Parathyroid adenoma (tissue), 2 donors: ENCODE measurements at regions not wholly inside any gene's neighbourhood (a gene's known extent, or its start where the extent isn't known, plus 50 kb on each side); places are given as distances from the start of the nearest gene placed in this dataset.

ENCODE experiments used
- H2AFZ ChIP-seq: fragments of 300-600 bp; sonication (generic); one replicate; pipeline ENCODE4 v1.7.0; 2017; ENCODE audit warnings: antibody characterized with exemption, mild to moderate bottlenecking
- H3K27ac ChIP-seq: fragments of 300-600 bp; sonication (generic); one replicate; pipeline ENCODE4 v1.7.0; 2017
- H3K27me3 ChIP-seq: fragments of 300-600 bp; sonication (generic); one replicate; pipeline ENCODE4 v1.7.0; 2017; ENCODE audit warnings: low read length; ENCODE audit not compliant: control insufficient read depth, insufficient read depth
- H3K36me3 ChIP-seq: fragments of 300-600 bp; sonication (generic); one replicate; pipeline ENCODE4 v1.7.0; 2017; ENCODE audit warnings: low read length; ENCODE audit not compliant: control insufficient read depth, insufficient read depth
- H3K4me1 ChIP-seq: fragments of 300-600 bp; sonication (generic); one replicate; pipeline ENCODE4 v1.7.0; 2017; ENCODE audit warnings: control low read depth
- H3K4me2 ChIP-seq: fragments of 300-600 bp; sonication (generic); one replicate; pipeline ENCODE4 v1.7.0; 2017; ENCODE audit warnings: low read length
- H3K4me3 ChIP-seq: fragments of 300-600 bp; sonication (generic); one replicate; pipeline ENCODE4 v1.7.0; 2017; ENCODE audit warnings: low read depth, low read length
- H3K79me2 ChIP-seq: fragments of 300-600 bp; sonication (generic); one replicate; pipeline ENCODE4 v1.7.0; 2017; ENCODE audit warnings: control low read depth
- H3K9ac ChIP-seq: fragments of 300-600 bp; sonication (generic); one replicate; pipeline ENCODE4 v1.7.0; 2017; ENCODE audit warnings: mild to moderate bottlenecking
- H3K9me3 ChIP-seq: fragments of 300-600 bp; sonication (generic); one replicate; pipeline ENCODE4 v1.7.0; 2017; ENCODE audit warnings: low read length; ENCODE audit not compliant: control insufficient read depth
- CTCF ChIP-seq: fragments of 300-600 bp; sonication (generic); IDR thresholded peaks from one replicate; pipeline ENCODE4 v1.7.0; 2017; ENCODE audit warnings: antibody characterized with exemption, mild to moderate bottlenecking
- donor health status: primary hyperparathyroidism.

GRCh38 chr5:113871972-113872371 lies 358.5 kb downstream of the YTHDC2 start:
- no peaks in the 10 kb centered on the region for H3K36me3 ChIP-seq
- H3K79me2 ChIP-seq = no peaks in the 10 kb centered on the region
- H3K27ac ChIP-seq = no peak overlapping the region
- no peak overlapping the region for H3K4me2 ChIP-seq
- no peak for TF ChIP-seq CTCF
- H3K9me3 ChIP-seq = no peaks in the 10 kb centered on the region
- H3K9ac ChIP-seq = no peak overlapping the region
- no peak overlapping the region for H2AFZ ChIP-seq
- H3K4me3 ChIP-seq = no peak overlapping the region
- H3K27me3 ChIP-seq = no peaks in the 10 kb centered on the region
- no peaks in the 10 kb centered on the region for H3K4me1 ChIP-seq

GRCh38 chr5:113875096-113875495 lies 361.6 kb downstream of the YTHDC2 start:
- H3K36me3 ChIP-seq = no peaks in the 10 kb centered on the region
- no peaks in the 10 kb centered on the region for H3K79me2 ChIP-seq
- no peaks in the 10 kb centered on the region for H3K9me3 ChIP-seq
- H3K4me1 ChIP-seq = no peaks in the 10 kb centered on the region
- H3K27ac ChIP-seq = no peak overlapping the region
- no peak overlapping the region for H3K9ac ChIP-seq
- no peak for TF ChIP-seq CTCF
- no peaks in the 10 kb centered on the region for H3K27me3 ChIP-seq
- no peak overlapping the region for H3K4me2 ChIP-seq
- no peak overlapping the region for H3K4me3 ChIP-seq
- H2AFZ ChIP-seq = no peak overlapping the region

- H2AFZ ChIP-seq = no peak overlapping the region
- no peak overlapping the region for H3K4me2 ChIP-seq
- H3K9ac ChIP-seq = no peak overlapping the region
- H3K27me3 ChIP-seq = no peaks in the 10 kb centered on the region
- H3K27ac ChIP-seq = no peak overlapping the region
- H3K9me3 ChIP-seq = no peaks in the 10 kb centered on the region
- TF ChIP-seq CTCF = no peak
- H3K4me1 ChIP-seq = no peaks in the 10 kb centered on the region
- no peak overlapping the region for H3K4me3 ChIP-seq
- no peaks in the 10 kb centered on the region for H3K79me2 ChIP-seq
- H3K36me3 ChIP-seq = no peaks in the 10 kb centered on the region
These were observed 378.0 kb downstream of the YTHDC2 start for GRCh38 chr5:113891491-113891890.

GRCh38 chr5:113896789-113897188 lies 383.3 kb downstream of the YTHDC2 start:
- Histone ChIP-seq H3K9ac (no peak overlapping the region), H3K4me2 (no peak overlapping the region), H2AFZ (no peak overlapping the region), H3K27me3 (no peaks in the 10 kb centered on the region), H3K4me3 (no peak overlapping the region), H3K4me1 (no peaks in the 10 kb centered on the region), H3K9me3 (no peaks in the 10 kb centered on the region), H3K27ac (no peak overlapping the region), H3K36me3 (no peaks in the 10 kb centered on the region), H3K79me2 (no peaks in the 10 kb centered on the region)
- TF ChIP-seq CTCF = no peak

GRCh38 chr5:113897748-113898147 lies 384.3 kb downstream of the YTHDC2 start:
- Histone ChIP-seq H3K4me2 (no peak overlapping the region), H2AFZ (no peak overlapping the region), H3K27ac (no peak overlapping the region), H3K27me3 (no peaks in the 10 kb centered on the region), H3K9me3 (no peaks in the 10 kb centered on the region), H3K9ac (no peak overlapping the region), H3K4me1 (no peaks in the 10 kb centered on the region), H3K4me3 (no peak overlapping the region), H3K36me3 (no peaks in the 10 kb centered on the region), H3K79me2 (no peaks in the 10 kb centered on the region)
- no peak for TF ChIP-seq CTCF
